ENCODE measurements at regions not wholly inside any gene's neighbourhood (a gene's known extent, or its start where the extent isn't known, plus 50 kb on each side); places are given as distances from the start of the nearest gene placed in this dataset.
A peak's percentile ranks its signal among the peaks of the same experiment; 100 is the strongest.
"Not testable (repeated sequence)": the region's sequence is repeated elsewhere in the genome, so short reads cannot be mapped to it uniquely, and the experiment has no call there.

DNA sequence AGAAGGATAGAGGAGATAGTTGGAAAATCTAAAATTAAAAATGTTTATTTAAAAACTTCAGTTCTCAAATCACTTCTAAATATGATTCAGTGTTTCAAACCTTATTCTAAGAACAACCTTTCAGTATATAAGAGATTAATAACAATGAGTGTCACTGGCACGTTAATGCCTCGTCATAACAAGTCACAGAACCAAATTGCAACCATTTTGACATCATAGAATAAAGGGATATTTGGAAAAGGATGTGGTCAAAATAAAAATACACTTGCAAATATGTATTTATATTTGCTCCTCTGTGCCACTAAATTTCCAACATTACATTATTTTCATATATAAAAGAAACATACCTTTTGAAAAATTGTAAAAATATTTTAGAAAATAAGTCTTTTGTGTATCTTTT lies 1090.6 kb downstream of the SUCLG1 start:
- no peak for DNase-seq (ENCODE audit: low read depth)
- TF ChIP-seq, protein P1, sequence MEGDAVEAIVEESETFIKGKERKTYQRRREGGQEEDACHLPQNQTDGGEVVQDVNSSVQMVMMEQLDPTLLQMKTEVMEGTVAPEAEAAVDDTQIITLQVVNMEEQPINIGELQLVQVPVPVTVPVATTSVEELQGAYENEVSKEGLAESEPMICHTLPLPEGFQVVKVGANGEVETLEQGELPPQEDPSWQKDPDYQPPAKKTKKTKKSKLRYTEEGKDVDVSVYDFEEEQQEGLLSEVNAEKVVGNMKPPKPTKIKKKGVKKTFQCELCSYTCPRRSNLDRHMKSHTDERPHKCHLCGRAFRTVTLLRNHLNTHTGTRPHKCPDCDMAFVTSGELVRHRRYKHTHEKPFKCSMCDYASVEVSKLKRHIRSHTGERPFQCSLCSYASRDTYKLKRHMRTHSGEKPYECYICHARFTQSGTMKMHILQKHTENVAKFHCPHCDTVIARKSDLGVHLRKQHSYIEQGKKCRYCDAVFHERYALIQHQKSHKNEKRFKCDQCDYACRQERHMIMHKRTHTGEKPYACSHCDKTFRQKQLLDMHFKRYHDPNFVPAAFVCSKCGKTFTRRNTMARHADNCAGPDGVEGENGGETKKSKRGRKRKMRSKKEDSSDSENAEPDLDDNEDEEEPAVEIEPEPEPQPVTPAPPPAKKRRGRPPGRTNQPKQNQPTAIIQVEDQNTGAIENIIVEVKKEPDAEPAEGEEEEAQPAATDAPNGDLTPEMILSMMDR (IDR thresholded peaks at IDR 0.05; ENCODE audit: control insufficient read depth, insufficient read depth, low read depth, low read length, missing control alignments), result no peak
- H3K4me3 ChIP-seq (ENCODE audit: control insufficient read depth, low read depth, low read length), result no peak overlapping the region

DNA sequence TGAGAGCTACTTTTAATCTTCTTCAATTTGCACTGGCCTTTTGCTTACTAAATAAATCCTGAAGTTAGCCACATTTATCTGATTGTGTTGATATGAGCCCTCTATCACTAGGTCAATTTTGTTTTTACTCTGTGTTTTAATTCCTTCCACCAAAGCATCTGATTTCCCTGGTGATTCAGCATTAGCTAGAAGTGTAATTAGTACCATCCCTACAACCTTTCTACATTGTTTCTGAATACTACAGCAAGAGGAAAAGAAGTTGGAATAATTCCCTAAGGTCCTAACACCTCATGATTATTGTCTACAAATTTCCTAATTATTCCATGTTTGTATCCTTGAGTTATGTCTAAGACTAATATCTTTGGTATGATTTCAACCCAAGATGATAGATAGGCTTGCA lies 1093.6 kb downstream of the SUCLG1 start:
- DNase-seq (ENCODE audit: low read depth), result no peak
- no peak overlapping the region for H3K4me3 ChIP-seq (ENCODE audit: control insufficient read depth, low read depth, low read length)
- TF ChIP-seq, protein P1 (IDR thresholded peaks at IDR 0.05; ENCODE audit: control insufficient read depth, insufficient read depth, low read depth, low read length, missing control alignments), result no peak

DNA sequence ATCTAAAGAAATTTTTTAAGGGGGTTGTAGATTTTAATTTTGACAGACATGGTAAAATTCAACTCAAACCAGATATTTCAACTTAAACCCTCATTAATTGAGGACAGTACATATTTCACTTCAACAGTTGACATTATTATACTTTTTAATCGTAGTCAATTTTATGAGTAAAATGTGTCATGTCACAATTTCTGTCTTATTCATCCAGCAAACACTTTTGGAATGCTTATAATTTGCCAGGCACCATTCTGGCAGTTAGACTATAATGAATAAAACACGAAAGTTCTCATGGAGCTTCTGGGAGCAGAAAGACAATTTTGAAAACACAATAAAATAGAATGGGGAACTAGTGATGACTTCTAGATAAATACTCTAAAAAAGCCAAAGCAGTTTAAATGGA lies 1094.8 kb downstream of the SUCLG1 start:
- no peak overlapping the region for H3K4me3 ChIP-seq (ENCODE audit: control insufficient read depth, low read depth, low read length)
- TF ChIP-seq, protein P1 (IDR thresholded peaks at IDR 0.05; ENCODE audit: control insufficient read depth, insufficient read depth, low read depth, low read length, missing control alignments), result no peak
- DNase-seq (ENCODE audit: low read depth), result peak; percentile 66

DNA sequence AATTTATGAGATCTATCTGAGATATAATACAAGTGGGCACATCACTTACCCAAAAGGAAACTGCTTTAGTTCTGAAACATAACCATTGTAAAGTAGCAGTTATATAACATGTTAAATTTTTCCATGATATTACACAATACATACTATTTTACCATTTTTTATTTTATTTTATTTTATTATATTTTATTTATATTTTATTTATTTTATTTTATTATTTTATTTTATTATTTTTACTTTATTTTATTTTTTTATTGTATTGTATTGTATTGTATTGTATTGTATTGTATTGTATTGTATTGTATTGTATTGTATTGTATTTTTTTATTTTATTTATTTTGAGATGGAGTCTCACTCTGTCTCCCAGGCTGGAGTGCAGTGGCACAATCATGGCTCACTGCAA lies 1095.9 kb downstream of the SUCLG1 start:
- H3K4me3 ChIP-seq (ENCODE audit: control insufficient read depth, low read depth, low read length); DNase-seq (ENCODE audit: low read depth): not testable (repeated sequence)

DNA sequence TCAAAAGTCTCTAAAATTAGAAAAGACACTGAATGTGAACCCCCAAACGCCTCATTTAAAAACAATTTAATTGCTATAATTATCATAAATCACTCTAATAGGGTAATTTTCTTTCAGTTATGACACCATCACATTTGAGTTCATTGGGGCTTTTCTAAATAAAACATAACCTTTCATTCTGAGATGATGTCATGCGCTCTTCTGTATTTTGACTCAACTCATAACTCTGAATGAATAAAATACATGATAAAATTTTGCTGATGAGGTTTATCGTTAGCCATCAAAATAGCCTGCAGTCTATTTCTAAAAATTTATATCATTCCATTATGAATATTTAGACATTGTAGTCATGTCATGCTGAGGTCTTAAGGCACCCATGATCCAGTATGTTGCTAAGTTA lies 1099.7 kb downstream of the SUCLG1 start:
- TF ChIP-seq, protein P1 (IDR thresholded peaks at IDR 0.05; ENCODE audit: control insufficient read depth, insufficient read depth, low read depth, low read length, missing control alignments), result no peak
- H3K4me3 ChIP-seq (ENCODE audit: control insufficient read depth, low read depth, low read length), result no peak overlapping the region
- DNase-seq (ENCODE audit: low read depth), result no peak

DNA sequence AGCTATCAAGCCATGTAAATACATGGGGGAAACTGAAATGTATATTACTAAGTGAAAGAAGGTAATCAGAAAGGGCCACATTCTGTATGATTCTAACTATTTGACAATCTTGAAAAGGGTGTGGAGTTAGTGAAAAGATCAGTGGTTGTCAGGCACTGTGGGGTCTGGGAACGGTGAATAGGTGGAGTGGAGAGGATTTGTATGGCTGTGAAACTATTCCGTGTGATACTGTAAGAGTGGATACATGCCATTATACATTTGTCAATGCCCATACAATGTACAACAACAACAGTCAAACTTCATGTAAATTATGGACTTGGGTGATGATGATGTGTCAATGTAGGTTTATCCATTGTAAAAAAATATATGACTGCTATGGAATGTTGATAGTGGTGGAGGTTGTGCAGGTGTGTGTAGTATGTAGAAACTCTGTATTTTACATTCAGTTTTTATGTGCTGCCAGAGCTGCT lies 1116.2 kb downstream of the SUCLG1 start:
- TF ChIP-seq, protein P1 (IDR thresholded peaks at IDR 0.05; ENCODE audit: control insufficient read depth, insufficient read depth, low read depth, low read length, missing control alignments), result no peak
- DNase-seq (ENCODE audit: low read depth), result no peak
- H3K4me3 ChIP-seq (ENCODE audit: control insufficient read depth, low read depth, low read length), result no peak overlapping the region

DNA sequence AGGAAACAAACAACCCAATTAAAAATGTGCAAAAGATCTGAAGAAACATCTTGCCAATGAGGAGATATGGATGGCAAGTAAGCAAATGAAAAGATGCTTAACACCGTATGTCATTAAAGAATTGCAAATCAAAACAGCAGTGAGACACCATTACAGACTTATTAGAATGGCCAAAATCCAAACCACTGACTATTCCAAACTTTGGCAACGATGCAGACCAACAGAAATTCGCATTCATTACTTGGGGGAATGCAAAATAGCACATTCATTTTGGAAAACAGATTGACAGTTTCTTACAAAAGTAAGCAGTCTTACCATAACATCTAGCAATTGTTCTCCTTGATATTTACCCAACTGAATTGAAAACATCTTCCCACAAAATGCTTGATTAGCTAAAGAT lies 1118.7 kb downstream of the SUCLG1 start:
- no peak overlapping the region for H3K4me3 ChIP-seq (ENCODE audit: control insufficient read depth, low read depth, low read length)
- TF ChIP-seq, protein P1 (IDR thresholded peaks at IDR 0.05; ENCODE audit: control insufficient read depth, insufficient read depth, low read depth, low read length, missing control alignments), result no peak
- no peak for DNase-seq (ENCODE audit: low read depth)

DNA sequence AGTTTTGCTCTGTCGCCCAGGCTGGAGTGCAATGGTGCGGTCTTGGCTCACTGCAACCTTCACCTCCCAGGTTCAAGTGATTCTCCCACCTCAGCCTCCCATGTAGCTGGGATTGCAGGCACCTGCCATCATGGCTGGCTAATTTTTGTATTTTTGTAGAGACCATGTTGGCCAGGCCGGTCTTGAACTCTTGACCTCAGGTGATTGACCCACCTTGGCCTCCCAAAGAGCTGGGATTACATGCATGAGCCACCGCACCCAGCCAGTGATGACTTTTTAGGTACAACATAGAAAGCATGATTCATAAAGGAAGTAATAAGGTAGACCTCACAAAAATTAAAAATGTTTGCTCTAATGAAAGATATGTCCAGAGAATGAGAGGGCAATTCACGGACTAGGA lies 1119.1 kb downstream of the SUCLG1 start:
- not testable (repeated sequence) for DNase-seq (ENCODE audit: low read depth); H3K4me3 ChIP-seq (ENCODE audit: control insufficient read depth, low read depth, low read length)
